ENCODE measurements at regions not wholly inside any gene's neighbourhood (a gene's known extent, or its start where the extent isn't known, plus 50 kb on each side); places are given as distances from the start of the nearest gene placed in this dataset.

GRCh38 chr21:41605178-41605933 lies 97.4 kb upstream of the TMPRSS2 start:
- no peak overlapping the region for H3K4me3 ChIP-seq (ENCODE audit: low read length)
- 86% methylated on average over 20 of the region's 20 CpGs for WGBS
- no peaks in the 10 kb centered on the region for H3K9me3 ChIP-seq (ENCODE audit: insufficient read depth, low read depth, low read length)
- H3K27ac ChIP-seq (ENCODE audit: low read depth, low read length) = no peak overlapping the region
- H3K4me1 ChIP-seq (ENCODE audit: insufficient read depth, low read length) = no peaks in the 10 kb centered on the region
- H3K9ac ChIP-seq (ENCODE audit: low read depth, low read length) = no peak overlapping the region
- no peaks in the 10 kb centered on the region for H3K36me3 ChIP-seq (ENCODE audit: insufficient read depth, low read length)
- H3K27me3 ChIP-seq (ENCODE audit: insufficient read depth, low read length) = no peaks in the 10 kb centered on the region

GRCh38 chr21:41604583-41605041 lies 96.7 kb upstream of the TMPRSS2 start:
- Histone ChIP-seq H3K4me3 (ENCODE audit: low read length) (no peak overlapping the region), H3K27me3 (ENCODE audit: insufficient read depth, low read length) (no peaks in the 10 kb centered on the region), H3K27ac (ENCODE audit: low read depth, low read length) (no peak overlapping the region), H3K9ac (ENCODE audit: low read depth, low read length) (no peak overlapping the region), H3K36me3 (ENCODE audit: insufficient read depth, low read length) (no peaks in the 10 kb centered on the region), H3K4me1 (ENCODE audit: insufficient read depth, low read length) (no peaks in the 10 kb centered on the region), H3K9me3 (ENCODE audit: insufficient read depth, low read depth, low read length) (no peaks in the 10 kb centered on the region)
- 66% methylated on average over 12 of the region's 12 CpGs for WGBS

- Histone ChIP-seq H3K27me3 (ENCODE audit: insufficient read depth, low read length) (no peaks in the 10 kb centered on the region), H3K27ac (ENCODE audit: low read depth, low read length) (no peak overlapping the region), H3K4me1 (ENCODE audit: insufficient read depth, low read length) (no peaks in the 10 kb centered on the region), H3K9ac (ENCODE audit: low read depth, low read length) (no peak overlapping the region), H3K36me3 (ENCODE audit: insufficient read depth, low read length) (no peaks in the 10 kb centered on the region), H3K9me3 (ENCODE audit: insufficient read depth, low read depth, low read length) (no peaks in the 10 kb centered on the region), H3K4me3 (ENCODE audit: low read length) (no peak overlapping the region)
- 85% methylated on average over 8 of the region's 8 CpGs for WGBS
Observed at GRCh38 chr21:41603476-41603875, 95.5 kb upstream of the TMPRSS2 start.

- H3K9me3 ChIP-seq (ENCODE audit: insufficient read depth, low read depth, low read length) = no peaks in the 10 kb centered on the region
- no peaks in the 10 kb centered on the region for H3K4me1 ChIP-seq (ENCODE audit: insufficient read depth, low read length)
- H3K36me3 ChIP-seq (ENCODE audit: insufficient read depth, low read length) = no peaks in the 10 kb centered on the region
- no peak overlapping the region for H3K9ac ChIP-seq (ENCODE audit: low read depth, low read length)
- WGBS = 79% methylated on average over 11 of the region's 14 CpGs
- no peak overlapping the region for H3K27ac ChIP-seq (ENCODE audit: low read depth, low read length)
- H3K4me3 ChIP-seq (ENCODE audit: low read length) = no peak overlapping the region
- H3K27me3 ChIP-seq (ENCODE audit: insufficient read depth, low read length) = no peaks in the 10 kb centered on the region
Observed at GRCh38 chr21:41602531-41602930, 94.6 kb upstream of the TMPRSS2 start.

GRCh38 chr21:41601573-41602368 lies 93.8 kb upstream of the TMPRSS2 start:
- no peak overlapping the region for H3K27ac ChIP-seq (ENCODE audit: low read depth, low read length)
- H3K27me3 ChIP-seq (ENCODE audit: insufficient read depth, low read length) = no peaks in the 10 kb centered on the region
- no peaks in the 10 kb centered on the region for H3K4me1 ChIP-seq (ENCODE audit: insufficient read depth, low read length)
- 91% methylated on average over 11 of the region's 11 CpGs for WGBS
- no peaks in the 10 kb centered on the region for H3K9me3 ChIP-seq (ENCODE audit: insufficient read depth, low read depth, low read length)
- no peak overlapping the region for H3K9ac ChIP-seq (ENCODE audit: low read depth, low read length)
- no peak overlapping the region for H3K4me3 ChIP-seq (ENCODE audit: low read length)
- no peaks in the 10 kb centered on the region for H3K36me3 ChIP-seq (ENCODE audit: insufficient read depth, low read length)

- no peak overlapping the region for H3K4me3 ChIP-seq (ENCODE audit: low read length)
- H3K27me3 ChIP-seq (ENCODE audit: insufficient read depth, low read length) = no peaks in the 10 kb centered on the region
- H3K27ac ChIP-seq (ENCODE audit: low read depth, low read length) = no peak overlapping the region
- no peaks in the 10 kb centered on the region for H3K4me1 ChIP-seq (ENCODE audit: insufficient read depth, low read length)
- no peaks in the 10 kb centered on the region for H3K9me3 ChIP-seq (ENCODE audit: insufficient read depth, low read depth, low read length)
- 94% methylated on average over 10 of the region's 10 CpGs for WGBS
- H3K36me3 ChIP-seq (ENCODE audit: insufficient read depth, low read length) = no peaks in the 10 kb centered on the region
- H3K9ac ChIP-seq (ENCODE audit: low read depth, low read length) = no peak overlapping the region
Observed at GRCh38 chr21:41600961-41601572, 93.1 kb upstream of the TMPRSS2 start.

GRCh38 chr21:41600556-41600955 lies 92.6 kb upstream of the TMPRSS2 start:
- WGBS = 96% methylated on average over 9 of the region's 9 CpGs
- no peaks in the 10 kb centered on the region for H3K27me3 ChIP-seq (ENCODE audit: insufficient read depth, low read length)
- H3K36me3 ChIP-seq (ENCODE audit: insufficient read depth, low read length) = no peaks in the 10 kb centered on the region
- H3K27ac ChIP-seq (ENCODE audit: low read depth, low read length) = no peak overlapping the region
- H3K9me3 ChIP-seq (ENCODE audit: insufficient read depth, low read depth, low read length) = no peaks in the 10 kb centered on the region
- no peaks in the 10 kb centered on the region for H3K4me1 ChIP-seq (ENCODE audit: insufficient read depth, low read length)
- no peak overlapping the region for H3K4me3 ChIP-seq (ENCODE audit: low read length)
- H3K9ac ChIP-seq (ENCODE audit: low read depth, low read length) = no peak overlapping the region

GRCh38 chr21:41600116-41600515 lies 92.2 kb upstream of the TMPRSS2 start:
- Histone ChIP-seq H3K4me3 (ENCODE audit: low read length) (no peak overlapping the region), H3K9me3 (ENCODE audit: insufficient read depth, low read depth, low read length) (no peaks in the 10 kb centered on the region), H3K27ac (ENCODE audit: low read depth, low read length) (no peak overlapping the region), H3K36me3 (ENCODE audit: insufficient read depth, low read length) (no peaks in the 10 kb centered on the region), H3K4me1 (ENCODE audit: insufficient read depth, low read length) (no peaks in the 10 kb centered on the region), H3K27me3 (ENCODE audit: insufficient read depth, low read length) (no peaks in the 10 kb centered on the region), H3K9ac (ENCODE audit: low read depth, low read length) (no peak overlapping the region)
- WGBS = 92% methylated on average over 7 of the region's 7 CpGs

- H3K27me3 ChIP-seq (ENCODE audit: insufficient read depth, low read length) = peaks cover 8% of the 10 kb centered on the region; the same call in 1 of the 2 replicates
- no peaks in the 10 kb centered on the region for H3K9me3 ChIP-seq (ENCODE audit: insufficient read depth, low read depth, low read length)
- no peak overlapping the region for H3K27ac ChIP-seq (ENCODE audit: low read depth, low read length)
- H3K4me3 ChIP-seq (ENCODE audit: low read length) = no peak overlapping the region
- no peak overlapping the region for H3K9ac ChIP-seq (ENCODE audit: low read depth, low read length)
- H3K36me3 ChIP-seq (ENCODE audit: insufficient read depth, low read length) = no peaks in the 10 kb centered on the region
- WGBS = 93% methylated on average over 21 of the region's 21 CpGs
- peaks cover 11% of the 10 kb centered on the region for H3K4me1 ChIP-seq (ENCODE audit: insufficient read depth, low read length)
Observed at GRCh38 chr21:41598561-41599431, 90.8 kb upstream of the TMPRSS2 start.

GRCh38 chr21:41597811-41598231 lies 89.9 kb upstream of the TMPRSS2 start:
- H3K4me3 ChIP-seq (ENCODE audit: low read length) = no peak overlapping the region
- peaks cover 17% of the 10 kb centered on the region; the same call in 1 of the 2 replicates for H3K27me3 ChIP-seq (ENCODE audit: insufficient read depth, low read length)
- 93% methylated on average over 9 of the region's 9 CpGs for WGBS
- H3K9ac ChIP-seq (ENCODE audit: low read depth, low read length) = no peak overlapping the region
- no peak overlapping the region for H3K27ac ChIP-seq (ENCODE audit: low read depth, low read length)
- no peaks in the 10 kb centered on the region for H3K36me3 ChIP-seq (ENCODE audit: insufficient read depth, low read length)
- H3K4me1 ChIP-seq (ENCODE audit: insufficient read depth, low read length) = peaks cover 21% of the 10 kb centered on the region
- H3K9me3 ChIP-seq (ENCODE audit: insufficient read depth, low read depth, low read length) = no peaks in the 10 kb centered on the region
